ENCODE measurements at regions not wholly inside any gene's neighbourhood (a gene's known extent, or its start where the extent isn't known, plus 50 kb on each side); places are given as distances from the start of the nearest gene placed in this dataset.

- TF ChIP-seq CHCHD3 (CRISPR knock-in tag; IDR thresholded peaks at IDR 0.05) (no peak), ZFX (CRISPR knock-in tag; IDR thresholded peaks at IDR 0.05; ENCODE audit: low read depth) (no peak), KLF9 (CRISPR knock-in tag; IDR thresholded peaks at IDR 0.05; ENCODE audit: low read depth) (no peak)
Measured at GRCh38 chr10:61031341-61031740, 87.4 kb upstream of the RHOBTB1 start.
